HepG2 (cell line): ENCODE measurements at regions not wholly inside any gene's neighbourhood (a gene's known extent, or its start where the extent isn't known, plus 50 kb on each side); places are given as distances from the start of the nearest gene placed in this dataset.

Experiments used
- ARID2 ChIP-seq: sonication (generic); formaldehyde crosslinking; IDR thresholded peaks from 2 replicates; pipeline ENCODE4 v1.8.1; 2022; ENCODE audit warnings: mild to moderate bottlenecking, missing genetic modification reagents, borderline replicate concordance
- CHD2 ChIP-seq: IDR thresholded peaks from 2 replicates; pipeline ENCODE4 v1.6.1; 2011; ENCODE audit warnings: low read depth, low read length, improper control_type of control experiment
- KMT2B ChIP-seq: IDR thresholded peaks from 2 replicates; pipeline ENCODE4 v1.6.1; 2016; ENCODE audit warnings: missing genetic modification reagents, missing compliant biosample characterization
- POLR2AphosphoS5 ChIP-seq: IDR thresholded peaks from 2 replicates; pipeline ENCODE4 v1.6.1; 2012; ENCODE audit warnings: low read depth, low read length
- SMARCE1 ChIP-seq: fragments of 450-650 bp; IDR thresholded peaks from 2 replicates; pipeline ENCODE4 v1.6.1; 2017; ENCODE audit warnings: borderline replicate concordance
- YY1 ChIP-seq: IDR thresholded peaks from 2 replicates; pipeline ENCODE4 v1.6.1; 2011; ENCODE audit warnings: low read length, low read depth, moderate library complexity, mild to moderate bottlenecking; ENCODE audit not compliant: insufficient read depth, insufficient replicate concordance
- TF ChIP-seq, protein P1 (sequence below): sonication (generic); formaldehyde crosslinking; IDR thresholded peaks from 2 replicates; pipeline ENCODE4 v1.5.0; 2020; ENCODE audit warnings: mild to moderate bottlenecking, missing genetic modification reagents, moderate library complexity

DNA sequence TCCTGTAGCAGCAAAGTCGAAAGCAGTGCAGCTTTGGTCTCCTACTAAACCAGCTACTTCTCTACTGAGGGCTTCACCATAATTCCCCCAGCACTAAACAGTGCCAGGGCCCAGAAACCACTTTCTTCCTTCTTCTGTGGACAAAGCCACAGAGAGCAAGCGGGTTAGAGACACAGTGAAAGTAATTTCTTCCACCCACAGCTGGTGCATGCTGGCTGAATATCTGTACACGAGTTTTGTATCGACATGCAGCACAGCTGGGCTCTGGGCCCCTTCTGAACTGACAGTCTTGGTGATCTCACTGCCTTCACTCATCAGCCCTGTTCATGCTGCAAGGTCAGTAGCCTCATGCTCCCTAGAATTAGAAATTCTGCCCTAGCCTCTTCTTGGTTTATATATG lies 74.0 kb upstream of the SULT1C3 start:
- TF ChIP-seq KMT2B (CRISPR knock-in tag) (no peak), POLR2AphosphoS5 (no peak), CHD2 (no peak), ARID2 (CRISPR knock-in tag) (no peak), SMARCE1 (no peak), YY1 (no peak)
- TF ChIP-seq, protein P1, sequence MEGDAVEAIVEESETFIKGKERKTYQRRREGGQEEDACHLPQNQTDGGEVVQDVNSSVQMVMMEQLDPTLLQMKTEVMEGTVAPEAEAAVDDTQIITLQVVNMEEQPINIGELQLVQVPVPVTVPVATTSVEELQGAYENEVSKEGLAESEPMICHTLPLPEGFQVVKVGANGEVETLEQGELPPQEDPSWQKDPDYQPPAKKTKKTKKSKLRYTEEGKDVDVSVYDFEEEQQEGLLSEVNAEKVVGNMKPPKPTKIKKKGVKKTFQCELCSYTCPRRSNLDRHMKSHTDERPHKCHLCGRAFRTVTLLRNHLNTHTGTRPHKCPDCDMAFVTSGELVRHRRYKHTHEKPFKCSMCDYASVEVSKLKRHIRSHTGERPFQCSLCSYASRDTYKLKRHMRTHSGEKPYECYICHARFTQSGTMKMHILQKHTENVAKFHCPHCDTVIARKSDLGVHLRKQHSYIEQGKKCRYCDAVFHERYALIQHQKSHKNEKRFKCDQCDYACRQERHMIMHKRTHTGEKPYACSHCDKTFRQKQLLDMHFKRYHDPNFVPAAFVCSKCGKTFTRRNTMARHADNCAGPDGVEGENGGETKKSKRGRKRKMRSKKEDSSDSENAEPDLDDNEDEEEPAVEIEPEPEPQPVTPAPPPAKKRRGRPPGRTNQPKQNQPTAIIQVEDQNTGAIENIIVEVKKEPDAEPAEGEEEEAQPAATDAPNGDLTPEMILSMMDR: no peak
